ENCODE measurements at regions not wholly inside any gene's neighbourhood (a gene's known extent, or its start where the extent isn't known, plus 50 kb on each side); places are given as distances from the start of the nearest gene placed in this dataset.

GRCh38 chr2:21428754-21429153, 305.0 kb downstream of the TDRD15 start:
- H3K27ac ChIP-seq (ENCODE audit: insufficient read depth, low read length) = no peak overlapping the region
- H3K9me3 ChIP-seq (ENCODE audit: control insufficient read depth, insufficient read depth, low read depth, low read length) = no peaks in the 10 kb centered on the region
- TF ChIP-seq, protein P1, sequence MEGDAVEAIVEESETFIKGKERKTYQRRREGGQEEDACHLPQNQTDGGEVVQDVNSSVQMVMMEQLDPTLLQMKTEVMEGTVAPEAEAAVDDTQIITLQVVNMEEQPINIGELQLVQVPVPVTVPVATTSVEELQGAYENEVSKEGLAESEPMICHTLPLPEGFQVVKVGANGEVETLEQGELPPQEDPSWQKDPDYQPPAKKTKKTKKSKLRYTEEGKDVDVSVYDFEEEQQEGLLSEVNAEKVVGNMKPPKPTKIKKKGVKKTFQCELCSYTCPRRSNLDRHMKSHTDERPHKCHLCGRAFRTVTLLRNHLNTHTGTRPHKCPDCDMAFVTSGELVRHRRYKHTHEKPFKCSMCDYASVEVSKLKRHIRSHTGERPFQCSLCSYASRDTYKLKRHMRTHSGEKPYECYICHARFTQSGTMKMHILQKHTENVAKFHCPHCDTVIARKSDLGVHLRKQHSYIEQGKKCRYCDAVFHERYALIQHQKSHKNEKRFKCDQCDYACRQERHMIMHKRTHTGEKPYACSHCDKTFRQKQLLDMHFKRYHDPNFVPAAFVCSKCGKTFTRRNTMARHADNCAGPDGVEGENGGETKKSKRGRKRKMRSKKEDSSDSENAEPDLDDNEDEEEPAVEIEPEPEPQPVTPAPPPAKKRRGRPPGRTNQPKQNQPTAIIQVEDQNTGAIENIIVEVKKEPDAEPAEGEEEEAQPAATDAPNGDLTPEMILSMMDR (conservative IDR thresholded peaks at IDR 0.05 in 1 of 2, IDR thresholded peaks at IDR 0.05 in 1 of 2; ENCODE audit: low read depth in 1 of 2, low read length in 2 of 2) = no peak
- TF ChIP-seq EZH2 (IDR thresholded peaks at IDR 0.05; ENCODE audit: low read length, missing control alignments) = no peak
- no peak for DNase-seq (ENCODE audit: low read depth in 2 of 2)
- H3K9ac ChIP-seq (ENCODE audit: insufficient read depth, low read length) = no peak overlapping the region
- no peak overlapping the region for H3K4me2 ChIP-seq (ENCODE audit: extremely low read depth, insufficient read depth, low read length)
- H3K36me3 ChIP-seq (ENCODE audit: control insufficient read depth, insufficient read depth, low read length) = no peaks in the 10 kb centered on the region
- H4K20me1 ChIP-seq (ENCODE audit: control insufficient read depth, extremely low read depth, insufficient read depth, low read length) = no peaks in the 10 kb centered on the region
- H3K4me1 ChIP-seq (ENCODE audit: control insufficient read depth, extremely low read depth, insufficient read depth, low read length) = no peaks in the 10 kb centered on the region
- no peaks in the 10 kb centered on the region for H3K79me2 ChIP-seq (ENCODE audit: control insufficient read depth, insufficient read depth, low read length)
- no peak overlapping the region for H2AFZ ChIP-seq (ENCODE audit: low read length)
- no peak overlapping the region for H3K4me3 ChIP-seq (replicated peaks in 1 of 4; ENCODE audit: control extremely low read depth in 1 of 4, insufficient read depth in 1 of 4, low read depth in 3 of 4, low read length in 4 of 4)
- no peaks in the 10 kb centered on the region for H3K27me3 ChIP-seq (ENCODE audit: control insufficient read depth, insufficient read depth, low read length)

GRCh38 chr2:21429747-21430146, 306.0 kb downstream of the TDRD15 start:
- no peak for TF ChIP-seq EZH2 (IDR thresholded peaks at IDR 0.05; ENCODE audit: low read length, missing control alignments)
- TF ChIP-seq, protein P1 (conservative IDR thresholded peaks at IDR 0.05 in 1 of 2, IDR thresholded peaks at IDR 0.05 in 1 of 2; ENCODE audit: low read depth in 1 of 2, low read length in 2 of 2) = no peak
- Histone ChIP-seq H3K27me3 (ENCODE audit: control insufficient read depth, insufficient read depth, low read length) (no peaks in the 10 kb centered on the region), H3K9me3 (ENCODE audit: control insufficient read depth, insufficient read depth, low read depth, low read length) (no peaks in the 10 kb centered on the region), H3K79me2 (ENCODE audit: control insufficient read depth, insufficient read depth, low read length) (no peaks in the 10 kb centered on the region), H3K4me2 (ENCODE audit: extremely low read depth, insufficient read depth, low read length) (no peak overlapping the region), H3K27ac (ENCODE audit: insufficient read depth, low read length) (no peak overlapping the region), H3K9ac (ENCODE audit: insufficient read depth, low read length) (no peak overlapping the region), H3K4me3 (replicated peaks in 1 of 4; ENCODE audit: control extremely low read depth in 1 of 4, insufficient read depth in 1 of 4, low read depth in 3 of 4, low read length in 4 of 4) (no peak overlapping the region), H2AFZ (ENCODE audit: low read length) (no peak overlapping the region), H3K36me3 (ENCODE audit: control insufficient read depth, insufficient read depth, low read length) (no peaks in the 10 kb centered on the region), H4K20me1 (ENCODE audit: control insufficient read depth, extremely low read depth, insufficient read depth, low read length) (no peaks in the 10 kb centered on the region), H3K4me1 (ENCODE audit: control insufficient read depth, extremely low read depth, insufficient read depth, low read length) (no peaks in the 10 kb centered on the region)
- no peak for DNase-seq (ENCODE audit: low read depth in 2 of 2)

- H3K4me3 ChIP-seq (replicated peaks in 1 of 4; ENCODE audit: control extremely low read depth in 1 of 4, insufficient read depth in 1 of 4, low read depth in 3 of 4, low read length in 4 of 4) = no peak overlapping the region
- no peaks in the 10 kb centered on the region for H3K9me3 ChIP-seq (ENCODE audit: control insufficient read depth, insufficient read depth, low read depth, low read length)
- no peaks in the 10 kb centered on the region for H3K36me3 ChIP-seq (ENCODE audit: control insufficient read depth, insufficient read depth, low read length)
- no peak overlapping the region for H3K27ac ChIP-seq (ENCODE audit: insufficient read depth, low read length)
- no peaks in the 10 kb centered on the region for H3K27me3 ChIP-seq (ENCODE audit: control insufficient read depth, insufficient read depth, low read length)
- no peaks in the 10 kb centered on the region for H3K4me1 ChIP-seq (ENCODE audit: control insufficient read depth, extremely low read depth, insufficient read depth, low read length)
- DNase-seq (ENCODE audit: low read depth in 2 of 2) = no peak
- no peak overlapping the region for H3K9ac ChIP-seq (ENCODE audit: insufficient read depth, low read length)
- no peak overlapping the region for H2AFZ ChIP-seq (ENCODE audit: low read length)
- no peaks in the 10 kb centered on the region for H3K79me2 ChIP-seq (ENCODE audit: control insufficient read depth, insufficient read depth, low read length)
- no peak for TF ChIP-seq EZH2 (IDR thresholded peaks at IDR 0.05; ENCODE audit: low read length, missing control alignments)
- TF ChIP-seq, protein P1 (conservative IDR thresholded peaks at IDR 0.05 in 1 of 2, IDR thresholded peaks at IDR 0.05 in 1 of 2; ENCODE audit: low read depth in 1 of 2, low read length in 2 of 2) = no peak
- no peak overlapping the region for H3K4me2 ChIP-seq (ENCODE audit: extremely low read depth, insufficient read depth, low read length)
- H4K20me1 ChIP-seq (ENCODE audit: control insufficient read depth, extremely low read depth, insufficient read depth, low read length) = no peaks in the 10 kb centered on the region
These were observed 307.3 kb downstream of the TDRD15 start for GRCh38 chr2:21431078-21431477.
